ENCODE measurements at regions not wholly inside any gene's neighbourhood (a gene's known extent, or its start where the extent isn't known, plus 50 kb on each side); places are given as distances from the start of the nearest gene placed in this dataset.
"Not testable (repeated sequence)": the region's sequence is repeated elsewhere in the genome, so short reads cannot be mapped to it uniquely, and the experiment has no call there.

DNA sequence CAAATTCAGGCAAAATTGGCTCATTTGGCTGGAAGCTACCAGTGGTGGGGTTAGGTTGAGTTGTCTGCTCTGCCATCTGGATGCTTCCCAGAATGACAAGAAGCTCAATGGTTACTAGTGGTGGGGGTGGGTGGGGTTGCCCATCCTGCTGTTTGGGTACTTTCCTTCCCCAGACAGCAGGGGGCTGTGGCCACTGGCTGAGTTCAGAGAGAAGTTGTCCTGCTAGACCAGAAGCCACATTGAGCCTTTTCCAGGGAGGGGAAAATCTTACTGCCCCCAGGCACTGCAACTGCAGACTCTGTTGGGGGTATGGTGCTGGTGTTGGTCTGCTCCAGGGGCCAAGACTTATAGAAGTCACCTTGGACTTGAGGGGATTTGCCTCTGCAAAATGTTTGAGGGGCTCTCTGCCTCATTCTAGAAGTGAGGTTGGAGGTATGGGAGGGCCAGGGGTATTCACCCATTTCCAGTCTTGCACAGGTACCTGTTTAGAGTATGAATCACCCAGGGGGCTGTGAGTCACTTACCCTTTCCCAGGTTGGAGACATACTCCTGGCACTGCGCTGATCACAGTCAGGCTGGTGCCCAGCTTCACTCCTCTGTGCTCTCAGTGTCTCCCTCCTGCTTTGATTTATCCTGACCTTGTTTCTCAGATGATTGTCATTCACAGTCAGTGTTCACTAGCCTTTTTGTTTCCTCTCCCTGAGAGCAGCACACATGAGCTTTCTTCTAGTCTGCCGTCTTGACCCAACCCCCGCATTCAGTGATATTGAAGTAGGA is 89.1 kb upstream of the NEGR1 start:
- Histone ChIP-seq H2AFZ (ENCODE audit: control insufficient read depth, low read depth, low read length) (no peak overlapping the region), H3K9me3 (replicated peaks; ENCODE audit: control insufficient read depth, insufficient read depth, low read length) (no peaks in the 10 kb centered on the region), H3K36me3 (ENCODE audit: control insufficient read depth in 2 of 2, insufficient read depth in 2 of 2, low read length in 1 of 2) (no peaks in the 10 kb centered on the region), H3K9ac (ENCODE audit: control insufficient read depth, insufficient read depth, low read length) (no peak overlapping the region), H4K20me1 (ENCODE audit: control insufficient read depth, insufficient read depth) (no peaks in the 10 kb centered on the region), H3K4me2 (ENCODE audit: control insufficient read depth, insufficient read depth) (no peak overlapping the region), H3K79me2 (ENCODE audit: control insufficient read depth, insufficient read depth, low read length) (no peaks in the 10 kb centered on the region), H3K27ac (ENCODE audit: control insufficient read depth, insufficient read depth) (no peak overlapping the region), H3K4me1 (ENCODE audit: control insufficient read depth, insufficient read depth, low read length) (no peaks in the 10 kb centered on the region), H3K27me3 (replicated peaks in 1 of 2; ENCODE audit: control insufficient read depth in 2 of 2, insufficient read depth in 2 of 2, low read length in 1 of 2) (no peaks in the 10 kb centered on the region), H3K4me3 (no peak overlapping the region)
- BruUV-seq (replicated peaks) = no TSS peak
- ATAC-seq (no peak), FAIRE-seq (no peak), DNase-seq (ENCODE audit: low read depth, low spot score) (no peak)
- intact Hi-C loops (cut with micrococcal nuclease; ENCODE audit: unreplicated experiment) (no loop called here), in situ Hi-C loops (cut with MboI) (no loop called here)
- ChIA-PET SMC1A (ENCODE audit: uncharacterized antibody, unreplicated experiment) (no interaction called here), CTCF (no interaction called here), RAD21 (ENCODE audit: unreplicated experiment) (no interaction called here), POLR2A (interaction anchor here (0.6 kb wide), 1 partner anchor 62 kb away, joined by 4 read pairs; no protein-coding TSS in a partner anchor)
- 13% methylated on average over 3 of the region's 3 CpGs for WGBS (ENCODE audit: insufficient coverage, insufficient replicate concordance, low lambda C conversion rate, missing lambda C conversion rate)
- TF ChIP-seq ZZZ3 (IDR thresholded peaks at IDR 0.05; ENCODE audit: control insufficient read depth, insufficient read length, low read depth) (no peak), TCF3 (IDR thresholded peaks at IDR 0.05; ENCODE audit: borderline replicate concordance, insufficient read depth, low read depth, low read length) (no peak), CBX5 (IDR thresholded peaks at IDR 0.05; ENCODE audit: low read depth) (no peak), ZNF274 (IDR thresholded peaks at IDR 0.05; ENCODE audit: insufficient read depth, insufficient read length) (no peak), SMARCA5 (IDR thresholded peaks at IDR 0.05) (no peak), ZSCAN29 (IDR thresholded peaks at IDR 0.05) (no peak), RUNX3 (IDR thresholded peaks at IDR 0.05; ENCODE audit: low read length) (no peak), PML (IDR thresholded peaks at IDR 0.05; ENCODE audit: low read length) (no peak)
- TF ChIP-seq, protein P1, sequence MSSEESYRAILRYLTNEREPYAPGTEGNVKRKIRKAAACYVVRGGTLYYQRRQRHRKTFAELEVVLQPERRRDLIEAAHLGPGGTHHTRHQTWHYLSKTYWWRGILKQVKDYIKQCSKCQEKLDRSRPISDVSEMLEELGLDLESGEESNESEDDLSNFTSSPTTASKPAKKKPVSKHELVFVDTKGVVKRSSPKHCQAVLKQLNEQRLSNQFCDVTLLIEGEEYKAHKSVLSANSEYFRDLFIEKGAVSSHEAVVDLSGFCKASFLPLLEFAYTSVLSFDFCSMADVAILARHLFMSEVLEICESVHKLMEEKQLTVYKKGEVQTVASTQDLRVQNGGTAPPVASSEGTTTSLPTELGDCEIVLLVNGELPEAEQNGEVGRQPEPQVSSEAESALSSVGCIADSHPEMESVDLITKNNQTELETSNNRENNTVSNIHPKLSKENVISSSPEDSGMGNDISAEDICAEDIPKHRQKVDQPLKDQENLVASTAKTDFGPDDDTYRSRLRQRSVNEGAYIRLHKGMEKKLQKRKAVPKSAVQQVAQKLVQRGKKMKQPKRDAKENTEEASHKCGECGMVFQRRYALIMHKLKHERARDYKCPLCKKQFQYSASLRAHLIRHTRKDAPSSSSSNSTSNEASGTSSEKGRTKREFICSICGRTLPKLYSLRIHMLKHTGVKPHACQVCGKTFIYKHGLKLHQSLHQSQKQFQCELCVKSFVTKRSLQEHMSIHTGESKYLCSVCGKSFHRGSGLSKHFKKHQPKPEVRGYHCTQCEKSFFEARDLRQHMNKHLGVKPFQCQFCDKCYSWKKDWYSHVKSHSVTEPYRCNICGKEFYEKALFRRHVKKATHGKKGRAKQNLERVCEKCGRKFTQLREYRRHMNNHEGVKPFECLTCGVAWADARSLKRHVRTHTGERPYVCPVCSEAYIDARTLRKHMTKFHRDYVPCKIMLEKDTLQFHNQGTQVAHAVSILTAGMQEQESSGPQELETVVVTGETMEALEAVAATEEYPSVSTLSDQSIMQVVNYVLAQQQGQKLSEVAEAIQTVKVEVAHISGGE (CRISPR knock-in tag; IDR thresholded peaks at IDR 0.05) = no peak

DNA sequence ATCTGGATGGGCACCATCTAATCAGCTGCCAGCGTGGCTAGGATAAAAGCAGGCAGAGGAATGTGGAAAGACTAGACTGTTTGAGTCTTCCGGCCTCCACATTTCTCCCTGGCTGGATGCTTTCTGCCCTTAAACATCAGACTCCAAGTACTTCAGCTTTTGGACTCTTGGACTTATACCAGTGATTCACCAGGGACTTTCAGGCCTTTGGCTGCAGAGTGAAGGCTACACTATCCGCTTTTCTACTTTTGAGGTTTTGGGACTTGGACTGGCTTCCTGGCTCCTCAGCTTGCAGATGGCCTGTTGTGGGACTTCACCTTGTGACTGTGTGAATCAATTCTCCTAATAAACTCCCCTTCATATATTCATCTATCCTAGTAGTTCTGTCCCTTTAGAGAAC is 88.5 kb upstream of the NEGR1 start:
- intact Hi-C loops (cut with micrococcal nuclease; ENCODE audit: unreplicated experiment); FAIRE-seq: not testable (repeated sequence)
- 52% methylated on average over 3 of the region's 3 CpGs for WGBS (ENCODE audit: insufficient coverage, insufficient replicate concordance, low lambda C conversion rate, missing lambda C conversion rate)

More for the DNA sequence above, 88.5 kb upstream of the NEGR1 start:
- DNase-seq (ENCODE audit: low read depth, low spot score); H2AFZ ChIP-seq (ENCODE audit: control insufficient read depth, low read depth, low read length); H3K36me3 ChIP-seq (ENCODE audit: control insufficient read depth in 2 of 2, insufficient read depth in 2 of 2, low read length in 1 of 2); H3K4me3 ChIP-seq; H3K27ac ChIP-seq (ENCODE audit: control insufficient read depth, insufficient read depth); in situ Hi-C loops (cut with MboI); CTCF ChIA-PET; H4K20me1 ChIP-seq (ENCODE audit: control insufficient read depth, insufficient read depth); RAD21 ChIA-PET (ENCODE audit: unreplicated experiment); ATAC-seq; SMC1A ChIA-PET (ENCODE audit: uncharacterized antibody, unreplicated experiment); H3K4me2 ChIP-seq (ENCODE audit: control insufficient read depth, insufficient read depth); H3K27me3 ChIP-seq (replicated peaks in 1 of 2; ENCODE audit: control insufficient read depth in 2 of 2, insufficient read depth in 2 of 2, low read length in 1 of 2); H3K4me1 ChIP-seq (ENCODE audit: control insufficient read depth, insufficient read depth, low read length); H3K9ac ChIP-seq (ENCODE audit: control insufficient read depth, insufficient read depth, low read length); H3K9me3 ChIP-seq (replicated peaks; ENCODE audit: control insufficient read depth, insufficient read depth, low read length); H3K79me2 ChIP-seq (ENCODE audit: control insufficient read depth, insufficient read depth, low read length); BruUV-seq (replicated peaks): not testable (repeated sequence)
- POLR2A ChIA-PET = interaction anchor here (0.6 kb wide), 1 partner anchor 62 kb away, joined by 4 read pairs; no protein-coding TSS in a partner anchor
